OCI-LY1 (cell line): ENCODE measurements at regions not wholly inside any gene's neighbourhood (a gene's known extent, or its start where the extent isn't known, plus 50 kb on each side); places are given as distances from the start of the nearest gene placed in this dataset.

Experiments
- CTCF ChIP-seq: fragments of 200-600 bp; sonication (generic), shearing (Covaris generic); IDR thresholded peaks from 2 replicates; pipeline ENCODE4 v1.5.1; 2017; ENCODE audit warnings: mild to moderate bottlenecking, antibody characterized with exemption, low read length, moderate library complexity, mixed read lengths
- EZH2 ChIP-seq: fragments of 200-600 bp; sonication (generic), shearing (Covaris generic); IDR thresholded peaks from 2 replicates; pipeline ENCODE4 v1.8.0; 2017; ENCODE audit warnings: borderline replicate concordance, mixed run types, mild to moderate bottlenecking, antibody characterized with exemption, low read length, moderate library complexity, mixed read lengths

- TF ChIP-seq CTCF (no peak; the same call in 1 of the 2 replicates), EZH2 (no peak)
Observed at GRCh38 chr10:25768167-25768566, 165.9 kb upstream of the MYO3A start.
